Skin epidermis (tissue), 12 donors: ENCODE measurements at regions not wholly inside any gene's neighbourhood (a gene's known extent, or its start where the extent isn't known, plus 50 kb on each side); places are given as distances from the start of the nearest gene placed in this dataset.
A peak's percentile ranks its signal among the peaks of the same experiment; 100 is the strongest.

Experiments
- H3K27ac ChIP-seq, 21 experiments: fragments of 200-600 bp; sonication (generic) in 11 of 21; one replicate each; pipeline ENCODE4 v1.5.0; 2020; ENCODE audit warnings: mild to moderate bottlenecking in 3 of 21, inconsistent platforms in 2 of 21, moderate library complexity in 2 of 21
- H3K4me3 ChIP-seq, 7 experiments: fragments of 200-600 bp; sonication (generic) in 2 of 7; one replicate each; pipeline ENCODE4 v1.5.0; 2020; ENCODE audit warnings: inconsistent platforms in 2 of 7, mild to moderate bottlenecking in 2 of 7, moderate library complexity in 1 of 7

- Histone ChIP-seq H3K27ac (no peak overlapping the region), H3K4me3 (no peak overlapping the region)
These were observed 174.6 kb downstream of the ABHD5 start for GRCh38 chr3:43865351-43865750.

GRCh38 chr3:43865887-43866528 is 175.3 kb downstream of the ABHD5 start:
- H3K4me3 ChIP-seq, result no peak overlapping the region
- H3K27ac ChIP-seq, result no peak overlapping the region

- H3K27ac ChIP-seq, result no peak overlapping the region
- H3K4me3 ChIP-seq, result no peak overlapping the region
These were observed 176.0 kb downstream of the ABHD5 start for GRCh38 chr3:43866529-43867353.

- Histone ChIP-seq H3K4me3 (no peak overlapping the region), H3K27ac (peak overlapping the region in 1 of 21 experiments; percentile 15)
These were observed 176.8 kb downstream of the ABHD5 start for GRCh38 chr3:43867436-43868072.

GRCh38 chr3:43869491-43869890 is 178.8 kb downstream of the ABHD5 start:
- no peak overlapping the region for H3K27ac ChIP-seq
- H3K4me3 ChIP-seq, result no peak overlapping the region

- Histone ChIP-seq H3K27ac (no peak overlapping the region), H3K4me3 (no peak overlapping the region)
These were observed 179.4 kb downstream of the ABHD5 start for GRCh38 chr3:43870120-43870519.

- H3K27ac ChIP-seq, result peak overlapping the region in 2 of 21 experiments; percentile 7 to 16
- H3K4me3 ChIP-seq, result no peak overlapping the region
These were observed 180.3 kb downstream of the ABHD5 start for GRCh38 chr3:43870844-43871626.

- Histone ChIP-seq H3K4me3 (no peak overlapping the region), H3K27ac (peak overlapping the region in 2 of 21 experiments; percentile 7 to 46)
These were observed 181.0 kb downstream of the ABHD5 start for GRCh38 chr3:43871627-43872245.

- H3K4me3 ChIP-seq, result no peak overlapping the region
- peak overlapping the region in 1 of 21 experiments; percentile 46 for H3K27ac ChIP-seq
These were observed 181.6 kb downstream of the ABHD5 start for GRCh38 chr3:43872301-43872700.

- H3K27ac ChIP-seq, result no peak overlapping the region
- H3K4me3 ChIP-seq, result no peak overlapping the region
These were observed 182.2 kb downstream of the ABHD5 start for GRCh38 chr3:43872901-43873300.

- Histone ChIP-seq H3K4me3 (no peak overlapping the region), H3K27ac (no peak overlapping the region)
These were observed 183.0 kb downstream of the ABHD5 start for GRCh38 chr3:43873723-43874122.

GRCh38 chr3:43874290-43874689 is 183.6 kb downstream of the ABHD5 start:
- H3K4me3 ChIP-seq, result no peak overlapping the region
- H3K27ac ChIP-seq, result no peak overlapping the region

- Histone ChIP-seq H3K27ac (no peak overlapping the region), H3K4me3 (no peak overlapping the region)
These were observed 184.0 kb downstream of the ABHD5 start for GRCh38 chr3:43874731-43875130.

GRCh38 chr3:43876648-43877047 is 185.9 kb downstream of the ABHD5 start:
- Histone ChIP-seq H3K4me3 (no peak overlapping the region), H3K27ac (no peak overlapping the region)

GRCh38 chr3:43879166-43879565 is 188.4 kb downstream of the ABHD5 start:
- Histone ChIP-seq H3K27ac (no peak overlapping the region), H3K4me3 (no peak overlapping the region)

- Histone ChIP-seq H3K27ac (no peak overlapping the region), H3K4me3 (no peak overlapping the region)
These were observed 192.4 kb downstream of the ABHD5 start for GRCh38 chr3:43882976-43883680.

- no peak overlapping the region for H3K27ac ChIP-seq
These were observed 193.1 kb downstream of the ABHD5 start for GRCh38 chr3:43883729-43884396.

GRCh38 chr3:43884581-43884980 is 193.8 kb downstream of the ABHD5 start:
- Histone ChIP-seq H3K4me3 (no peak overlapping the region), H3K27ac (no peak overlapping the region)

More at GRCh38 chr3:43883729-43884396, 193.1 kb downstream of the ABHD5 start:
- no peak overlapping the region for H3K4me3 ChIP-seq
